GM23338 (cell line): ENCODE measurements at regions not wholly inside any gene's neighbourhood (a gene's known extent, or its start where the extent isn't known, plus 50 kb on each side); places are given as distances from the start of the nearest gene placed in this dataset.

Source experiments
- CREB1 ChIP-seq: fragments of 250-450 bp; sonication (Bioruptor Pico); IDR thresholded peaks from 2 replicates; pipeline ENCODE4 v1.5.0; 2020; ENCODE audit warnings: low read depth, mild to moderate bottlenecking, moderate library complexity
- EZH2 ChIP-seq: fragments of 200-600 bp; sonication (generic); IDR thresholded peaks from one replicate; pipeline ENCODE4 v1.8.0; 2017; ENCODE audit warnings: antibody characterized with exemption, mild to moderate bottlenecking, low read depth; ENCODE audit not compliant: unreplicated experiment
- EZH2phosphoT487 ChIP-seq: fragments of 200-600 bp; sonication (generic); IDR thresholded peaks from one replicate; pipeline ENCODE4 v1.8.1; 2018; ENCODE audit warnings: antibody characterized with exemption; ENCODE audit not compliant: unreplicated experiment
- JUNB ChIP-seq: IDR thresholded peaks from one replicate; pipeline ENCODE4 v1.6.1; 2016; ENCODE audit warnings: antibody characterized with exemption; ENCODE audit not compliant: unreplicated experiment
- POLR2AphosphoS5 ChIP-seq: IDR thresholded peaks from 2 replicates; pipeline ENCODE4 v1.6.1; 2016; ENCODE audit warnings: antibody characterized with exemption, low read depth
- STAT1 ChIP-seq: IDR thresholded peaks from one replicate; pipeline ENCODE4 v1.6.1; 2016; ENCODE audit warnings: antibody characterized with exemption; ENCODE audit not compliant: unreplicated experiment
- ZNF114 ChIP-seq: fragments of 250-450 bp; sonication (Bioruptor Pico); IDR thresholded peaks from 2 replicates; pipeline ENCODE4 v1.5.0; 2020; ENCODE audit warnings: mild to moderate bottlenecking, moderate library complexity
- ZNF331 ChIP-seq: fragments of 250-450 bp; sonication (Bioruptor Pico); IDR thresholded peaks from 2 replicates; pipeline ENCODE4 v1.5.0; 2020; ENCODE audit warnings: low read depth, mild to moderate bottlenecking, moderate library complexity
- TF ChIP-seq, protein P1 (sequence below), 2 experiments: fragments of 200-600 bp in 1 of 2; sonication (generic) in 1 of 2; conservative IDR thresholded peaks; 2 replicates each; pipeline versions ENCODE4 v1.5.1 to v1.6.1; 2016 to 2017; ENCODE audit warnings: antibody characterized with exemption in 2 of 2, low read depth in 2 of 2, mild to moderate bottlenecking in 2 of 2, moderate library complexity in 1 of 2
- TF ChIP-seq, protein P2 (sequence below): IDR thresholded peaks from one replicate; pipeline ENCODE4 v1.6.1; 2018; ENCODE audit warnings: antibody characterized with exemption; ENCODE audit not compliant: unreplicated experiment
- TF ChIP-seq, protein P3 (sequence below): fragments of 250-450 bp; sonication (Bioruptor Pico); IDR thresholded peaks from 2 replicates; pipeline ENCODE4 v1.5.0; 2020; ENCODE audit warnings: mild to moderate bottlenecking, moderate library complexity
- TF ChIP-seq, protein P4 (sequence below): IDR thresholded peaks from 2 replicates; pipeline ENCODE4 v1.6.1; 2016; ENCODE audit warnings: antibody characterized with exemption

DNA sequence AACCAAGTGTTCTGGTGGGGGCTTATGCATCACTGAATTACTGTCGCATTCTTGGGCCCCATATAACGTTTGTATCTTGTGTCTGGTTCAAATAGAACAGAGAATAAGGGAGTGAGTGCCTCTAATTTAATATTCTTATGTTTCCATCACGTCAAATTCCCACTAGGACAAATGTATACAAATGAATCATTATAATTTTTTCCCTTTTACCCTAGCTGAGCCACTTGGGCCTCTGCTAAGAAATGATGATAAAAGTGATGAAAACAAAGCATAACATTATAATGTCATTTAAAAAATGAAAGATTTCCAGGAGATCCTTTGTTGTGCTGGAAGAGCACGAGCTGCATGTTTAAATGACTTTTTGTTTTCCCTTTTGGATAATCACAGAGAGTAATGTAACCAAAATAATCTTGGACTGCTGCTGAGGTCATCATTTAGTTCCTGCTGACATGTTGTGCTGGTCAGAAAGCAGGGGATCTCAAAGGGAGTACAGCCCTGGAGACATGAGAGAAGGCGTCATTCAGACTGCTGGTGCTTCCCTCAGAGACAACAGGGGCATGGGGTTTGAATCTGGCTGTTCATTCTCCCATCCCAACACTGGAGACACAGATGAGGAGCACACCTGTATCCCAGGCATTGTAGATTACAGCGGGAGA lies 105.1 kb upstream of the SCOC start:
- TF ChIP-seq EZH2 (no peak), POLR2AphosphoS5 (no peak), EZH2phosphoT487 (no peak), CREB1 (CRISPR knock-in tag) (no peak), STAT1 (no peak), ZNF331 (CRISPR knock-in tag) (no peak), JUNB (no peak), ZNF114 (CRISPR knock-in tag) (no peak)
- TF ChIP-seq, protein P1, sequence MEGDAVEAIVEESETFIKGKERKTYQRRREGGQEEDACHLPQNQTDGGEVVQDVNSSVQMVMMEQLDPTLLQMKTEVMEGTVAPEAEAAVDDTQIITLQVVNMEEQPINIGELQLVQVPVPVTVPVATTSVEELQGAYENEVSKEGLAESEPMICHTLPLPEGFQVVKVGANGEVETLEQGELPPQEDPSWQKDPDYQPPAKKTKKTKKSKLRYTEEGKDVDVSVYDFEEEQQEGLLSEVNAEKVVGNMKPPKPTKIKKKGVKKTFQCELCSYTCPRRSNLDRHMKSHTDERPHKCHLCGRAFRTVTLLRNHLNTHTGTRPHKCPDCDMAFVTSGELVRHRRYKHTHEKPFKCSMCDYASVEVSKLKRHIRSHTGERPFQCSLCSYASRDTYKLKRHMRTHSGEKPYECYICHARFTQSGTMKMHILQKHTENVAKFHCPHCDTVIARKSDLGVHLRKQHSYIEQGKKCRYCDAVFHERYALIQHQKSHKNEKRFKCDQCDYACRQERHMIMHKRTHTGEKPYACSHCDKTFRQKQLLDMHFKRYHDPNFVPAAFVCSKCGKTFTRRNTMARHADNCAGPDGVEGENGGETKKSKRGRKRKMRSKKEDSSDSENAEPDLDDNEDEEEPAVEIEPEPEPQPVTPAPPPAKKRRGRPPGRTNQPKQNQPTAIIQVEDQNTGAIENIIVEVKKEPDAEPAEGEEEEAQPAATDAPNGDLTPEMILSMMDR (conservative IDR thresholded peaks at IDR 0.05; ENCODE audit: low read depth in 2 of 2), result no peak
- TF ChIP-seq, protein P2, sequence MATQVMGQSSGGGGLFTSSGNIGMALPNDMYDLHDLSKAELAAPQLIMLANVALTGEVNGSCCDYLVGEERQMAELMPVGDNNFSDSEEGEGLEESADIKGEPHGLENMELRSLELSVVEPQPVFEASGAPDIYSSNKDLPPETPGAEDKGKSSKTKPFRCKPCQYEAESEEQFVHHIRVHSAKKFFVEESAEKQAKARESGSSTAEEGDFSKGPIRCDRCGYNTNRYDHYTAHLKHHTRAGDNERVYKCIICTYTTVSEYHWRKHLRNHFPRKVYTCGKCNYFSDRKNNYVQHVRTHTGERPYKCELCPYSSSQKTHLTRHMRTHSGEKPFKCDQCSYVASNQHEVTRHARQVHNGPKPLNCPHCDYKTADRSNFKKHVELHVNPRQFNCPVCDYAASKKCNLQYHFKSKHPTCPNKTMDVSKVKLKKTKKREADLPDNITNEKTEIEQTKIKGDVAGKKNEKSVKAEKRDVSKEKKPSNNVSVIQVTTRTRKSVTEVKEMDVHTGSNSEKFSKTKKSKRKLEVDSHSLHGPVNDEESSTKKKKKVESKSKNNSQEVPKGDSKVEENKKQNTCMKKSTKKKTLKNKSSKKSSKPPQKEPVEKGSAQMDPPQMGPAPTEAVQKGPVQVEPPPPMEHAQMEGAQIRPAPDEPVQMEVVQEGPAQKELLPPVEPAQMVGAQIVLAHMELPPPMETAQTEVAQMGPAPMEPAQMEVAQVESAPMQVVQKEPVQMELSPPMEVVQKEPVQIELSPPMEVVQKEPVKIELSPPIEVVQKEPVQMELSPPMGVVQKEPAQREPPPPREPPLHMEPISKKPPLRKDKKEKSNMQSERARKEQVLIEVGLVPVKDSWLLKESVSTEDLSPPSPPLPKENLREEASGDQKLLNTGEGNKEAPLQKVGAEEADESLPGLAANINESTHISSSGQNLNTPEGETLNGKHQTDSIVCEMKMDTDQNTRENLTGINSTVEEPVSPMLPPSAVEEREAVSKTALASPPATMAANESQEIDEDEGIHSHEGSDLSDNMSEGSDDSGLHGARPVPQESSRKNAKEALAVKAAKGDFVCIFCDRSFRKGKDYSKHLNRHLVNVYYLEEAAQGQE, result no peak
- TF ChIP-seq, protein P3, sequence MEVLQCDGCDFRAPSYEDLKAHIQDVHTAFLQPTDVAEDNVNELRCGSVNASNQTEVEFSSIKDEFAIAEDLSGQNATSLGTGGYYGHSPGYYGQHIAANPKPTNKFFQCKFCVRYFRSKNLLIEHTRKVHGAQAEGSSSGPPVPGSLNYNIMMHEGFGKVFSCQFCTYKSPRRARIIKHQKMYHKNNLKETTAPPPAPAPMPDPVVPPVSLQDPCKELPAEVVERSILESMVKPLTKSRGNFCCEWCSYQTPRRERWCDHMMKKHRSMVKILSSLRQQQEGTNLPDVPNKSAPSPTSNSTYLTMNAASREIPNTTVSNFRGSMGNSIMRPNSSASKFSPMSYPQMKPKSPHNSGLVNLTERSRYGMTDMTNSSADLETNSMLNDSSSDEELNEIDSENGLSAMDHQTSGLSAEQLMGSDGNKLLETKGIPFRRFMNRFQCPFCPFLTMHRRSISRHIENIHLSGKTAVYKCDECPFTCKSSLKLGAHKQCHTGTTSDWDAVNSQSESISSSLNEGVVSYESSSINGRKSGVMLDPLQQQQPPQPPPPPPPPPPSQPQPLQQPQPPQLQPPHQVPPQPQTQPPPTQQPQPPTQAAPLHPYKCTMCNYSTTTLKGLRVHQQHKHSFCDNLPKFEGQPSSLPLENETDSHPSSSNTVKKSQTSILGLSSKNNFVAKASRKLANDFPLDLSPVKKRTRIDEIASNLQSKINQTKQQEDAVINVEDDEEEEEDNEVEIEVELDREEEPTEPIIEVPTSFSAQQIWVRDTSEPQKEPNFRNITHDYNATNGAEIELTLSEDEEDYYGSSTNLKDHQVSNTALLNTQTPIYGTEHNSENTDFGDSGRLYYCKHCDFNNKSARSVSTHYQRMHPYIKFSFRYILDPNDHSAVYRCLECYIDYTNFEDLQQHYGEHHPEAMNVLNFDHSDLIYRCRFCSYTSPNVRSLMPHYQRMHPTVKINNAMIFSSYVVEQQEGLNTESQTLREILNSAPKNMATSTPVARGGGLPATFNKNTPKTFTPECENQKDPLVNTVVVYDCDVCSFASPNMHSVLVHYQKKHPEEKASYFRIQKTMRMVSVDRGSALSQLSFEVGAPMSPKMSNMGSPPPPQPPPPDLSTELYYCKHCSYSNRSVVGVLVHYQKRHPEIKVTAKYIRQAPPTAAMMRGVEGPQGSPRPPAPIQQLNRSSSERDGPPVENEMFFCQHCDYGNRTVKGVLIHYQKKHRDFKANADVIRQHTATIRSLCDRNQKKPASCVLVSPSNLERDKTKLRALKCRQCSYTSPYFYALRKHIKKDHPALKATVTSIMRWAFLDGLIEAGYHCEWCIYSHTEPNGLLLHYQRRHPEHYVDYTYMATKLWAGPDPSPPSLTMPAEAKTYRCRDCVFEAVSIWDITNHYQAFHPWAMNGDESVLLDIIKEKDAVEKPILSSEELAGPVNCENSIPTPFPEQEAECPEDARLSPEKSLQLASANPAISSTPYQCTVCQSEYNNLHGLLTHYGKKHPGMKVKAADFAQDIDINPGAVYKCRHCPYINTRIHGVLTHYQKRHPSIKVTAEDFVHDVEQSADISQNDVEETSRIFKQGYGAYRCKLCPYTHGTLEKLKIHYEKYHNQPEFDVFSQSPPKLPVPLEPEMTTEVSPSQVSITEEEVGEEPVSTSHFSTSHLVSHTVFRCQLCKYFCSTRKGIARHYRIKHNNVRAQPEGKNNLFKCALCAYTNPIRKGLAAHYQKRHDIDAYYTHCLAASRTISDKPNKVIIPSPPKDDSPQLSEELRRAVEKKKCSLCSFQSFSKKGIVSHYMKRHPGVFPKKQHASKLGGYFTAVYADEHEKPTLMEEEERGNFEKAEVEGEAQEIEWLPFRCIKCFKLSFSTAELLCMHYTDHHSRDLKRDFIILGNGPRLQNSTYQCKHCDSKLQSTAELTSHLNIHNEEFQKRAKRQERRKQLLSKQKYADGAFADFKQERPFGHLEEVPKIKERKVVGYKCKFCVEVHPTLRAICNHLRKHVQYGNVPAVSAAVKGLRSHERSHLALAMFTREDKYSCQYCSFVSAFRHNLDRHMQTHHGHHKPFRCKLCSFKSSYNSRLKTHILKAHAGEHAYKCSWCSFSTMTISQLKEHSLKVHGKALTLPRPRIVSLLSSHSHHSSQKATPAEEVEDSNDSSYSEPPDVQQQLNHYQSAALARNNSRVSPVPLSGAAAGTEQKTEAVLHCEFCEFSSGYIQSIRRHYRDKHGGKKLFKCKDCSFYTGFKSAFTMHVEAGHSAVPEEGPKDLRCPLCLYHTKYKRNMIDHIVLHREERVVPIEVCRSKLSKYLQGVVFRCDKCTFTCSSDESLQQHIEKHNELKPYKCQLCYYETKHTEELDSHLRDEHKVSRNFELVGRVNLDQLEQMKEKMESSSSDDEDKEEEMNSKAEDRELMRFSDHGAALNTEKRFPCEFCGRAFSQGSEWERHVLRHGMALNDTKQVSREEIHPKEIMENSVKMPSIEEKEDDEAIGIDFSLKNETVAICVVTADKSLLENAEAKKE, result no peak
- TF ChIP-seq, protein P4, sequence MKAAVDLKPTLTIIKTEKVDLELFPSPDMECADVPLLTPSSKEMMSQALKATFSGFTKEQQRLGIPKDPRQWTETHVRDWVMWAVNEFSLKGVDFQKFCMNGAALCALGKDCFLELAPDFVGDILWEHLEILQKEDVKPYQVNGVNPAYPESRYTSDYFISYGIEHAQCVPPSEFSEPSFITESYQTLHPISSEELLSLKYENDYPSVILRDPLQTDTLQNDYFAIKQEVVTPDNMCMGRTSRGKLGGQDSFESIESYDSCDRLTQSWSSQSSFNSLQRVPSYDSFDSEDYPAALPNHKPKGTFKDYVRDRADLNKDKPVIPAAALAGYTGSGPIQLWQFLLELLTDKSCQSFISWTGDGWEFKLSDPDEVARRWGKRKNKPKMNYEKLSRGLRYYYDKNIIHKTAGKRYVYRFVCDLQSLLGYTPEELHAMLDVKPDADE, result no peak
